HEK293 (cell line): ENCODE measurements at regions not wholly inside any gene's neighbourhood (a gene's known extent, or its start where the extent isn't known, plus 50 kb on each side); places are given as distances from the start of the nearest gene placed in this dataset.

Experiments
- CTCF ChIA-PET: fragments of 350-600 bp; formaldehyde crosslinking; extraction: SDS; loops from one replicate; lab custom pipeline; 2021; ENCODE audit warnings: antibody characterized with exemption; lab: Yijun Ruan, JAX
- POLR2A ChIA-PET: fragments of 300-600 bp; formaldehyde crosslinking; extraction: SDS; loops from one replicate; lab custom pipeline; 2020; ENCODE audit warnings: antibody characterized with exemption, inconsistent platforms; lab: Yijun Ruan, JAX
- H3K27ac ChIP-seq: fragments of 200-500 bp; sonication (Bioruptor generic); 2 replicates; pipeline ENCODE4 v1.5.1; 2014; ENCODE audit warnings: low read depth, low read length, control low read depth, inconsistent platforms; ENCODE audit errors: extremely low read depth
- H3K36me3 ChIP-seq, 2 experiments: fragments of 200-500 bp in 1 of 2; sonication (Bioruptor generic) in 1 of 2; 1 replicate in 1 of 2; 2 replicates in 1 of 2; pipeline ENCODE4 v1.5.1; 2014 to 2017; ENCODE audit warnings: inconsistent platforms in 2 of 2, low read length in 2 of 2; ENCODE audit not compliant: control insufficient read depth in 2 of 2, insufficient read depth in 1 of 2
- H3K4me1 ChIP-seq: fragments of 200-500 bp; sonication (Bioruptor generic); 2 replicates; pipeline ENCODE4 v1.5.1; 2014; ENCODE audit warnings: mild to moderate bottlenecking, low read length, inconsistent platforms; ENCODE audit not compliant: control insufficient read depth, insufficient read depth
- H3K4me3 ChIP-seq: 2 replicates; pipeline ENCODE4 v1.5.1; 2011; ENCODE audit warnings: low read depth, mild to moderate bottlenecking, control low read depth, low read length, moderate library complexity
- H3K9me3 ChIP-seq: fragments of 200-500 bp; sonication (Bioruptor generic); 2 replicates; pipeline ENCODE4 v1.5.1; 2014; ENCODE audit warnings: low read depth, low read length, inconsistent platforms; ENCODE audit not compliant: control insufficient read depth, insufficient read depth
- BCL11A ChIP-seq: fragments of 450-650 bp; formaldehyde crosslinking; IDR thresholded peaks from 2 replicates; pipeline ENCODE4 v1.5.1; 2016; ENCODE audit warnings: low read depth, missing biosample characterization, missing genetic modification characterization
- GLI2 ChIP-seq: fragments of 450-650 bp; formaldehyde crosslinking; IDR thresholded peaks from 2 replicates; pipeline ENCODE4; 2017; ENCODE audit warnings: missing biosample characterization, missing genetic modification characterization, low read depth, borderline replicate concordance
- MYNN ChIP-seq: fragments of 450-650 bp; formaldehyde crosslinking; IDR thresholded peaks from 2 replicates; pipeline ENCODE4 v1.5.1; 2016; ENCODE audit warnings: missing biosample characterization, missing genetic modification characterization, borderline replicate concordance
- PRDM10 ChIP-seq: fragments of 450-650 bp; formaldehyde crosslinking; IDR thresholded peaks from 2 replicates; pipeline ENCODE4 v1.5.1; 2016; ENCODE audit warnings: missing biosample characterization, missing genetic modification characterization
- SCRT1 ChIP-seq: fragments of 450-650 bp; formaldehyde crosslinking; IDR thresholded peaks from 2 replicates; pipeline ENCODE4 v1.5.1; 2016; ENCODE audit warnings: missing biosample characterization, missing genetic modification characterization, borderline replicate concordance
- YY2 ChIP-seq: fragments of 450-650 bp; formaldehyde crosslinking; IDR thresholded peaks from 2 replicates; pipeline ENCODE4 v1.5.1; 2016; ENCODE audit warnings: missing biosample characterization, missing genetic modification characterization
- ZBTB44 ChIP-seq: fragments of 450-650 bp; IDR thresholded peaks from 2 replicates; pipeline ENCODE4 v1.5.1; 2018; ENCODE audit warnings: missing biosample characterization, mild to moderate bottlenecking, missing genetic modification characterization
- ZBTB8A ChIP-seq: fragments of 450-650 bp; formaldehyde crosslinking; IDR thresholded peaks from 2 replicates; pipeline ENCODE4 v1.5.1; 2016; ENCODE audit warnings: missing biosample characterization, missing genetic modification characterization
- ZNF169 ChIP-seq: fragments of 450-650 bp; formaldehyde crosslinking; IDR thresholded peaks from 2 replicates; pipeline ENCODE4 v1.5.1; 2016; ENCODE audit warnings: missing biosample characterization, missing genetic modification characterization
- ZNF280D ChIP-seq: fragments of 450-650 bp; formaldehyde crosslinking; IDR thresholded peaks from 2 replicates; pipeline ENCODE4 v1.5.1; 2016; ENCODE audit warnings: missing biosample characterization, missing genetic modification characterization
- ZNF341 ChIP-seq: fragments of 450-650 bp; formaldehyde crosslinking; IDR thresholded peaks from 2 replicates; pipeline ENCODE4; 2016; ENCODE audit warnings: low read depth, missing biosample characterization, missing genetic modification characterization
- ZNF350 ChIP-seq: fragments of 450-650 bp; formaldehyde crosslinking; IDR thresholded peaks from 2 replicates; pipeline ENCODE4 v1.5.0; 2017; ENCODE audit warnings: missing biosample characterization, mild to moderate bottlenecking, missing genetic modification characterization
- ZNF521 ChIP-seq: fragments of 450-650 bp; formaldehyde crosslinking; IDR thresholded peaks from 2 replicates; pipeline ENCODE4 v1.5.1; 2017; ENCODE audit warnings: missing biosample characterization, mild to moderate bottlenecking, missing genetic modification characterization
- ZNF664 ChIP-seq: fragments of 450-650 bp; formaldehyde crosslinking; IDR thresholded peaks from 2 replicates; pipeline ENCODE4 v1.5.1; 2016; ENCODE audit warnings: missing biosample characterization, missing genetic modification characterization
- ZNF704 ChIP-seq: fragments of 450-650 bp; formaldehyde crosslinking; IDR thresholded peaks from 2 replicates; pipeline ENCODE4 v1.5.1; 2016; ENCODE audit warnings: missing biosample characterization, missing genetic modification characterization
- ZNF776 ChIP-seq: fragments of 450-650 bp; formaldehyde crosslinking; IDR thresholded peaks from 2 replicates; pipeline ENCODE4 v1.5.0; 2017; ENCODE audit warnings: missing biosample characterization, missing genetic modification characterization, borderline replicate concordance
- ZSCAN16 ChIP-seq: fragments of 450-650 bp; formaldehyde crosslinking; IDR thresholded peaks from 2 replicates; pipeline ENCODE4 v1.5.1; 2016; ENCODE audit warnings: missing biosample characterization, missing genetic modification characterization

GRCh38 chr3:151990696-151991376, 117.4 kb downstream of the SUCNR1 start:
- Histone ChIP-seq H3K4me1 (no peaks in the 10 kb centered on the region), H3K36me3 (no peaks in the 10 kb centered on the region), H3K27ac (no peak overlapping the region), H3K4me3 (no peak overlapping the region), H3K9me3 (no peaks in the 10 kb centered on the region)
- TF ChIP-seq PRDM10 (tag by site-specific recombination), result no peak
- no peak for TF ChIP-seq ZNF521
- TF ChIP-seq ZBTB8A (tag by site-specific recombination), result no peak
- TF ChIP-seq ZNF704 (tag by site-specific recombination), result no peak
- no peak for TF ChIP-seq ZSCAN16 (tag by site-specific recombination)
- TF ChIP-seq ZNF664 (tag by site-specific recombination), result no peak
- no peak for TF ChIP-seq MYNN (tag by site-specific recombination)
- no peak for TF ChIP-seq ZNF280D (tag by site-specific recombination)
- no peak for TF ChIP-seq YY2
- no peak for TF ChIP-seq SCRT1 (tag by site-specific recombination)
- no peak for TF ChIP-seq ZNF776 (tag by site-specific recombination)
- no peak for TF ChIP-seq ZNF341 (tag by site-specific recombination)
- TF ChIP-seq ZNF169 (tag by site-specific recombination), result no peak
- no peak for TF ChIP-seq ZBTB44 (tag by site-specific recombination)
- TF ChIP-seq BCL11A, result no peak
- TF ChIP-seq ZNF350 (tag by site-specific recombination), result no peak
- no peak for TF ChIP-seq GLI2
- ChIA-PET POLR2A (no interaction called here), CTCF (no interaction called here)
